ENCODE measurements at regions not wholly inside any gene's neighbourhood (a gene's known extent, or its start where the extent isn't known, plus 50 kb on each side); places are given as distances from the start of the nearest gene placed in this dataset.

GRCh38 chr2:8267048-8267447 lies 414.8 kb upstream of the ID2 start:
- Mint-ChIP-seq H3K27ac (ENCODE audit: unreplicated experiment) (no peak overlapping the region), H3K4me3 (ENCODE audit: unreplicated experiment) (no peak overlapping the region), H3K9me3 (ENCODE audit: unreplicated experiment) (no peaks in the 10 kb centered on the region), H3K36me3 (ENCODE audit: unreplicated experiment) (no peaks in the 10 kb centered on the region), H3K4me1 (ENCODE audit: unreplicated experiment) (no peaks in the 10 kb centered on the region), H3K27me3 (ENCODE audit: unreplicated experiment) (peaks cover 5% of the 10 kb centered on the region)
- TF ChIP-seq CTCF (IDR thresholded peaks at IDR 0.05): no peak
- no peak for DNase-seq (ENCODE audit: extremely low spot score, unreplicated experiment)

- no peaks in the 10 kb centered on the region for H3K36me3 Mint-ChIP-seq (ENCODE audit: unreplicated experiment)
- no peaks in the 10 kb centered on the region for H3K4me1 Mint-ChIP-seq (ENCODE audit: unreplicated experiment)
- no peaks in the 10 kb centered on the region for H3K9me3 Mint-ChIP-seq (ENCODE audit: unreplicated experiment)
- H3K27me3 Mint-ChIP-seq (ENCODE audit: unreplicated experiment): peaks cover 7% of the 10 kb centered on the region
- no peak for DNase-seq (ENCODE audit: extremely low spot score, unreplicated experiment)
- no peak for TF ChIP-seq CTCF (IDR thresholded peaks at IDR 0.05)
- no peak overlapping the region for H3K27ac Mint-ChIP-seq (ENCODE audit: unreplicated experiment)
- H3K4me3 Mint-ChIP-seq (ENCODE audit: unreplicated experiment): no peak overlapping the region
Observed at GRCh38 chr2:8267721-8268120, 414.1 kb upstream of the ID2 start.

GRCh38 chr2:8268172-8268783 lies 413.6 kb upstream of the ID2 start:
- Mint-ChIP-seq H3K4me1 (ENCODE audit: unreplicated experiment) (no peaks in the 10 kb centered on the region), H3K9me3 (ENCODE audit: unreplicated experiment) (no peaks in the 10 kb centered on the region), H3K36me3 (ENCODE audit: unreplicated experiment) (no peaks in the 10 kb centered on the region), H3K27me3 (ENCODE audit: unreplicated experiment) (peaks cover 10% of the 10 kb centered on the region), H3K4me3 (ENCODE audit: unreplicated experiment) (no peak overlapping the region), H3K27ac (ENCODE audit: unreplicated experiment) (no peak overlapping the region)
- no peak for TF ChIP-seq CTCF (IDR thresholded peaks at IDR 0.05)
- DNase-seq (ENCODE audit: extremely low spot score, unreplicated experiment): no peak

GRCh38 chr2:8270699-8271098 lies 411.2 kb upstream of the ID2 start:
- Mint-ChIP-seq H3K4me3 (ENCODE audit: unreplicated experiment) (no peak overlapping the region), H3K27me3 (ENCODE audit: unreplicated experiment) (peaks cover 10% of the 10 kb centered on the region), H3K9me3 (ENCODE audit: unreplicated experiment) (no peaks in the 10 kb centered on the region), H3K4me1 (ENCODE audit: unreplicated experiment) (no peaks in the 10 kb centered on the region), H3K36me3 (ENCODE audit: unreplicated experiment) (no peaks in the 10 kb centered on the region), H3K27ac (ENCODE audit: unreplicated experiment) (no peak overlapping the region)
- DNase-seq (ENCODE audit: extremely low spot score, unreplicated experiment): no peak
- no peak for TF ChIP-seq CTCF (IDR thresholded peaks at IDR 0.05)

GRCh38 chr2:8271461-8271860 lies 410.4 kb upstream of the ID2 start:
- no peak for TF ChIP-seq CTCF (IDR thresholded peaks at IDR 0.05)
- no peak overlapping the region for H3K27ac Mint-ChIP-seq (ENCODE audit: unreplicated experiment)
- no peak for DNase-seq (ENCODE audit: extremely low spot score, unreplicated experiment)
- H3K36me3 Mint-ChIP-seq (ENCODE audit: unreplicated experiment): no peaks in the 10 kb centered on the region
- H3K4me1 Mint-ChIP-seq (ENCODE audit: unreplicated experiment): no peaks in the 10 kb centered on the region
- H3K27me3 Mint-ChIP-seq (ENCODE audit: unreplicated experiment): peaks cover 13% of the 10 kb centered on the region
- H3K4me3 Mint-ChIP-seq (ENCODE audit: unreplicated experiment): no peak overlapping the region
- H3K9me3 Mint-ChIP-seq (ENCODE audit: unreplicated experiment): no peaks in the 10 kb centered on the region
